GM12878 (cell line): ENCODE measurements at regions not wholly inside any gene's neighbourhood (a gene's known extent, or its start where the extent isn't known, plus 50 kb on each side); places are given as distances from the start of the nearest gene placed in this dataset.

Experiments used
- ATAC-seq: fragments of 200-7000 bp; cut with Tn5 transposase; 3 replicates; pipeline ENCODE4 v1.9.1; 2020; ENCODE audit warnings: mild to moderate bottlenecking, moderate library complexity
- BruUV-seq: library from RNA; stranded (reverse); fragments of 400-500 nt; replicated peaks from 2 replicates; lab custom pipeline; 2021; lab: Mats Ljungman, UMichigan
- CTCF ChIA-PET: fragments of 300-600 bp; sonication (Branson Sonifier 250); formaldehyde crosslinking; extraction: SDS; loops from one replicate; lab custom pipeline; 2021; ENCODE audit warnings: inconsistent platforms; lab: Yijun Ruan, JAX
- POLR2A ChIA-PET: fragments of 350-600 bp; formaldehyde crosslinking; extraction: SDS; loops from one replicate; lab custom pipeline; 2021; ENCODE audit warnings: inconsistent platforms; lab: Charles Lee
- RAD21 ChIA-PET: fragments of 300-600 bp; sonication (Branson Sonifier 250); formaldehyde crosslinking; loops from one replicate; lab custom pipeline; 2023; ENCODE audit warnings: antibody characterized with exemption; ENCODE audit not compliant: unreplicated experiment; lab: Charles Lee
- SMC1A ChIA-PET: fragments of 300-600 bp; sonication (Branson Sonifier 250); formaldehyde crosslinking; loops from one replicate; lab custom pipeline; 2023; ENCODE audit not compliant: unreplicated experiment, uncharacterized antibody; lab: Charles Lee
- DNase-seq: peaks from one replicate; pipeline ENCODE4 v3.0.0-alpha.2; 2011; ENCODE audit warnings: low read depth, low spot score
- FAIRE-seq: peaks from 3 replicates; lab custom pipeline; 2011; peaks lifted over from hg19 to GRCh38; lab: Jason Lieb, UNC
- H2AFZ ChIP-seq: 2 replicates; pipeline ENCODE4 v1.6.0; 2011; ENCODE audit warnings: low read depth, low read length, control low read depth; ENCODE audit not compliant: control insufficient read depth
- H3K27ac ChIP-seq: 2 replicates; pipeline ENCODE4 v1.5.1; 2011; ENCODE audit warnings: control low read depth; ENCODE audit not compliant: control insufficient read depth, insufficient read depth
- H3K27me3 ChIP-seq, 2 experiments: replicated peaks in 1 of 2; 2 replicates each; pipeline versions ENCODE4 v1.6.0 to v1.6.1; 2011; ENCODE audit warnings: low read length in 1 of 2; ENCODE audit not compliant: control insufficient read depth in 2 of 2, insufficient read depth in 2 of 2
- H3K36me3 ChIP-seq, 2 experiments: 2 replicates each; pipeline ENCODE4 v1.5.1; 2011; ENCODE audit warnings: low read length in 1 of 2; ENCODE audit not compliant: control insufficient read depth in 2 of 2, insufficient read depth in 2 of 2
- H3K4me1 ChIP-seq: 2 replicates; pipeline ENCODE4 v1.6.1; 2011; ENCODE audit warnings: mild to moderate bottlenecking, low read length, moderate library complexity, mixed read lengths; ENCODE audit not compliant: control insufficient read depth, insufficient read depth
- H3K4me2 ChIP-seq: 2 replicates; pipeline ENCODE4 v1.6.0; 2011; ENCODE audit warnings: control low read depth; ENCODE audit not compliant: control insufficient read depth, insufficient read depth
- H3K4me3 ChIP-seq: fragments of 200-600 bp; sonication (generic); 2 replicates; pipeline ENCODE4 v1.5.1; 2016
- H3K79me2 ChIP-seq: 2 replicates; pipeline ENCODE4 v1.6.0; 2011; ENCODE audit warnings: low read length; ENCODE audit not compliant: control insufficient read depth, insufficient read depth
- H3K9ac ChIP-seq: 2 replicates; pipeline ENCODE4 v1.8.0; 2011; ENCODE audit warnings: low read length, control low read depth, mixed read lengths; ENCODE audit not compliant: control insufficient read depth, insufficient read depth
- H3K9me3 ChIP-seq: replicated peaks from 3 replicates; pipeline ENCODE4 v1.5.1; 2011; ENCODE audit warnings: mild to moderate bottlenecking, low read length; ENCODE audit not compliant: control insufficient read depth, insufficient read depth
- H4K20me1 ChIP-seq: 2 replicates; pipeline ENCODE4 v1.6.0; 2011; ENCODE audit not compliant: control insufficient read depth, insufficient read depth
- ATF7 ChIP-seq: fragments of 450-650 bp; IDR thresholded peaks from 2 replicates; pipeline ENCODE4 v1.6.1; 2016; ENCODE audit warnings: low read depth, mild to moderate bottlenecking
- CBX5 ChIP-seq: sonication (generic); IDR thresholded peaks from 2 replicates; pipeline ENCODE4 v1.6.1; 2016; ENCODE audit warnings: low read depth, moderate library complexity, mild to moderate bottlenecking, inconsistent platforms
- FOXK2 ChIP-seq: fragments of 450-650 bp; IDR thresholded peaks from 2 replicates; pipeline ENCODE4 v1.6.1; 2017; ENCODE audit warnings: mild to moderate bottlenecking, moderate library complexity
- IKZF2 ChIP-seq, 2 experiments: fragments of 450-650 bp; IDR thresholded peaks; 2 replicates each; pipeline ENCODE4 v1.6.1; 2017; ENCODE audit warnings: mild to moderate bottlenecking in 2 of 2, moderate library complexity in 2 of 2
- IRF4 ChIP-seq: IDR thresholded peaks from 2 replicates; pipeline ENCODE4 v1.6.1; 2011; ENCODE audit warnings: low read depth, low read length
- MTA2 ChIP-seq: fragments of 450-650 bp; IDR thresholded peaks from 2 replicates; pipeline ENCODE4 v1.6.1; 2016; ENCODE audit warnings: low read depth, mild to moderate bottlenecking, moderate library complexity
- NFYB ChIP-seq: IDR thresholded peaks from 2 replicates; pipeline ENCODE4 v1.6.1; 2011; ENCODE audit warnings: low read depth, mild to moderate bottlenecking, low read length, improper control_type of control experiment, moderate library complexity; ENCODE audit not compliant: insufficient read depth
- STAT1 ChIP-seq: fragments of 450-650 bp; conservative IDR thresholded peaks from 2 replicates; pipeline ENCODE4 v1.6.1; 2014; ENCODE audit warnings: antibody characterized with exemption, mild to moderate bottlenecking
- ZZZ3 ChIP-seq: IDR thresholded peaks from 2 replicates; pipeline ENCODE4 v1.6.1; 2011; ENCODE audit warnings: low read depth; ENCODE audit not compliant: control insufficient read depth, insufficient read length
- WGBS: methylation state at CpG from one replicate; pipeline ENCODE4 v1.1.6; 2016; ENCODE audit warnings: low lambda C conversion rate; ENCODE audit not compliant: insufficient replicate concordance, insufficient coverage; ENCODE audit errors: missing lambda C conversion rate; 5-methylcytosine and 5-hydroxymethylcytosine counted together
- in situ Hi-C: fragments of 300-500 bp; cut with MboI; formaldehyde crosslinking; loops from 9 replicates; pipeline ENCODE4 v1.14.3; 2018; ENCODE audit warnings: mixed read lengths
- intact Hi-C: fragments of 100-400 bp; cut with micrococcal nuclease; formaldehyde crosslinking; loops from one replicate; pipeline ENCODE4 v1.14.2; 2022; ENCODE audit not compliant: unreplicated experiment
- TF ChIP-seq, protein P1 (sequence below): fragments of 450-650 bp; formaldehyde crosslinking; IDR thresholded peaks from 2 replicates; pipeline ENCODE4 v1.5.0; 2022; ENCODE audit warnings: mild to moderate bottlenecking, missing genetic modification characterization
- TF ChIP-seq, protein P2 (sequence below): IDR thresholded peaks from 2 replicates; pipeline ENCODE4 v1.6.1; 2012; ENCODE audit warnings: low read depth, low read length, improper control_type of control experiment
- TF ChIP-seq, protein P3 (sequence below): fragments of 450-650 bp; IDR thresholded peaks from 2 replicates; pipeline ENCODE4 v1.6.1; 2017; ENCODE audit warnings: mild to moderate bottlenecking, moderate library complexity
- TF ChIP-seq, protein P4 (sequence below): fragments of 450-650 bp; IDR thresholded peaks from 2 replicates; pipeline ENCODE4 v1.6.1; 2018; ENCODE audit warnings: borderline replicate concordance, mild to moderate bottlenecking; ENCODE audit not compliant: partially characterized antibody

DNA sequence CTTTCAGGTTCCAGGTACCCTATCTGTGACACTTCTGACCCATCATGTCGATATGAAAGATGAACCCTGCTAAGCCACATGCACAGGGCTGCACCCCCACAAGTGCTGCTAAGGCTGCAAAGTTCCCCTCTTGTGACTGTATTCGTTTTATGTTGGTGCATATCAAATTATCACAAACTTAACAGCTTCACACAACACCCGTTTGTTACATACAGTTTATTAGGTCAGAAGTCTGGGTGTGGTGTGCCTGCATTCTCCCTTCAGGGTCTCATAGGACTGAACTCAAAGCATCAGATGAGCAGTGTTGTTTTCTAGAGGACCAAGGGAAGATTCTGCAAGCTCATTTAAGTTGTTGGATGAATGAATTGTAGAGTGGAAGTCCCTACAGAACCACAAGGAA, 199.4 kb downstream of the ANAPC1 start:
- Histone ChIP-seq H3K79me2 (no peaks in the 10 kb centered on the region), H3K4me3 (no peak overlapping the region), H3K9me3 (no peaks in the 10 kb centered on the region), H3K9ac (no peak overlapping the region), H3K27ac (no peak overlapping the region), H3K4me2 (no peak overlapping the region), H3K36me3 (no peaks in the 10 kb centered on the region), H2AFZ (no peak overlapping the region), H3K4me1 (no peaks in the 10 kb centered on the region), H4K20me1 (no peaks in the 10 kb centered on the region), H3K27me3 (no peaks in the 10 kb centered on the region; a peak in 2 of 4 replicates)
- ChIA-PET POLR2A (no interaction called here), RAD21 (no interaction called here), SMC1A (interaction anchor here (0.7 to 1.1 kb wide), 2 partner anchors 14 to 16 kb away, joined by 3 read pairs; no protein-coding TSS in a partner anchor), CTCF (interaction anchor here (0.5 kb wide), 1 partner anchor 403 kb away, joined by 3 read pairs; no protein-coding TSS in a partner anchor)
- FAIRE-seq (no peak), DNase-seq (no peak), ATAC-seq (no peak)
- in situ Hi-C loops: loop anchor here (25.0 kb wide), 1 partner anchor 1522 kb away; no protein-coding TSS in a partner anchor
- BruUV-seq: no TSS peak
- TF ChIP-seq NFYB (no peak), FOXK2 (no peak), IKZF2 (IDR thresholded peaks at IDR 0.05) (no peak), ATF7 (no peak), IRF4 (no peak), CBX5 (no peak), ZZZ3 (no peak), STAT1 (no peak), MTA2 (no peak)
- TF ChIP-seq, protein P1, sequence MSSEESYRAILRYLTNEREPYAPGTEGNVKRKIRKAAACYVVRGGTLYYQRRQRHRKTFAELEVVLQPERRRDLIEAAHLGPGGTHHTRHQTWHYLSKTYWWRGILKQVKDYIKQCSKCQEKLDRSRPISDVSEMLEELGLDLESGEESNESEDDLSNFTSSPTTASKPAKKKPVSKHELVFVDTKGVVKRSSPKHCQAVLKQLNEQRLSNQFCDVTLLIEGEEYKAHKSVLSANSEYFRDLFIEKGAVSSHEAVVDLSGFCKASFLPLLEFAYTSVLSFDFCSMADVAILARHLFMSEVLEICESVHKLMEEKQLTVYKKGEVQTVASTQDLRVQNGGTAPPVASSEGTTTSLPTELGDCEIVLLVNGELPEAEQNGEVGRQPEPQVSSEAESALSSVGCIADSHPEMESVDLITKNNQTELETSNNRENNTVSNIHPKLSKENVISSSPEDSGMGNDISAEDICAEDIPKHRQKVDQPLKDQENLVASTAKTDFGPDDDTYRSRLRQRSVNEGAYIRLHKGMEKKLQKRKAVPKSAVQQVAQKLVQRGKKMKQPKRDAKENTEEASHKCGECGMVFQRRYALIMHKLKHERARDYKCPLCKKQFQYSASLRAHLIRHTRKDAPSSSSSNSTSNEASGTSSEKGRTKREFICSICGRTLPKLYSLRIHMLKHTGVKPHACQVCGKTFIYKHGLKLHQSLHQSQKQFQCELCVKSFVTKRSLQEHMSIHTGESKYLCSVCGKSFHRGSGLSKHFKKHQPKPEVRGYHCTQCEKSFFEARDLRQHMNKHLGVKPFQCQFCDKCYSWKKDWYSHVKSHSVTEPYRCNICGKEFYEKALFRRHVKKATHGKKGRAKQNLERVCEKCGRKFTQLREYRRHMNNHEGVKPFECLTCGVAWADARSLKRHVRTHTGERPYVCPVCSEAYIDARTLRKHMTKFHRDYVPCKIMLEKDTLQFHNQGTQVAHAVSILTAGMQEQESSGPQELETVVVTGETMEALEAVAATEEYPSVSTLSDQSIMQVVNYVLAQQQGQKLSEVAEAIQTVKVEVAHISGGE: no peak
- TF ChIP-seq, protein P2, sequence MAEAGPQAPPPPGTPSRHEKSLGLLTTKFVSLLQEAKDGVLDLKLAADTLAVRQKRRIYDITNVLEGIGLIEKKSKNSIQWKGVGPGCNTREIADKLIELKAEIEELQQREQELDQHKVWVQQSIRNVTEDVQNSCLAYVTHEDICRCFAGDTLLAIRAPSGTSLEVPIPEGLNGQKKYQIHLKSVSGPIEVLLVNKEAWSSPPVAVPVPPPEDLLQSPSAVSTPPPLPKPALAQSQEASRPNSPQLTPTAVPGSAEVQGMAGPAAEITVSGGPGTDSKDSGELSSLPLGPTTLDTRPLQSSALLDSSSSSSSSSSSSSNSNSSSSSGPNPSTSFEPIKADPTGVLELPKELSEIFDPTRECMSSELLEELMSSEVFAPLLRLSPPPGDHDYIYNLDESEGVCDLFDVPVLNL: no peak
- TF ChIP-seq, protein P3, sequence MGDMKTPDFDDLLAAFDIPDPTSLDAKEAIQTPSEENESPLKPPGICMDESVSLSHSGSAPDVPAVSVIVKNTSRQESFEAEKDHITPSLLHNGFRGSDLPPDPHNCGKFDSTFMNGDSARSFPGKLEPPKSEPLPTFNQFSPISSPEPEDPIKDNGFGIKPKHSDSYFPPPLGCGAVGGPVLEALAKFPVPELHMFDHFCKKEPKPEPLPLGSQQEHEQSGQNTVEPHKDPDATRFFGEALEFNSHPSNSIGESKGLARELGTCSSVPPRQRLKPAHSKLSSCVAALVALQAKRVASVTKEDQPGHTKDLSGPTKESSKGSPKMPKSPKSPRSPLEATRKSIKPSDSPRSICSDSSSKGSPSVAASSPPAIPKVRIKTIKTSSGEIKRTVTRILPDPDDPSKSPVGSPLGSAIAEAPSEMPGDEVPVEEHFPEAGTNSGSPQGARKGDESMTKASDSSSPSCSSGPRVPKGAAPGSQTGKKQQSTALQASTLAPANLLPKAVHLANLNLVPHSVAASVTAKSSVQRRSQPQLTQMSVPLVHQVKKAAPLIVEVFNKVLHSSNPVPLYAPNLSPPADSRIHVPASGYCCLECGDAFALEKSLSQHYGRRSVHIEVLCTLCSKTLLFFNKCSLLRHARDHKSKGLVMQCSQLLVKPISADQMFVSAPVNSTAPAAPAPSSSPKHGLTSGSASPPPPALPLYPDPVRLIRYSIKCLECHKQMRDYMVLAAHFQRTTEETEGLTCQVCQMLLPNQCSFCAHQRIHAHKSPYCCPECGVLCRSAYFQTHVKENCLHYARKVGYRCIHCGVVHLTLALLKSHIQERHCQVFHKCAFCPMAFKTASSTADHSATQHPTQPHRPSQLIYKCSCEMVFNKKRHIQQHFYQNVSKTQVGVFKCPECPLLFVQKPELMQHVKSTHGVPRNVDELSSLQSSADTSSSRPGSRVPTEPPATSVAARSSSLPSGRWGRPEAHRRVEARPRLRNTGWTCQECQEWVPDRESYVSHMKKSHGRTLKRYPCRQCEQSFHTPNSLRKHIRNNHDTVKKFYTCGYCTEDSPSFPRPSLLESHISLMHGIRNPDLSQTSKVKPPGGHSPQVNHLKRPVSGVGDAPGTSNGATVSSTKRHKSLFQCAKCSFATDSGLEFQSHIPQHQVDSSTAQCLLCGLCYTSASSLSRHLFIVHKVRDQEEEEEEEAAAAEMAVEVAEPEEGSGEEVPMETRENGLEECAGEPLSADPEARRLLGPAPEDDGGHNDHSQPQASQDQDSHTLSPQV: no peak
- TF ChIP-seq, protein P4, sequence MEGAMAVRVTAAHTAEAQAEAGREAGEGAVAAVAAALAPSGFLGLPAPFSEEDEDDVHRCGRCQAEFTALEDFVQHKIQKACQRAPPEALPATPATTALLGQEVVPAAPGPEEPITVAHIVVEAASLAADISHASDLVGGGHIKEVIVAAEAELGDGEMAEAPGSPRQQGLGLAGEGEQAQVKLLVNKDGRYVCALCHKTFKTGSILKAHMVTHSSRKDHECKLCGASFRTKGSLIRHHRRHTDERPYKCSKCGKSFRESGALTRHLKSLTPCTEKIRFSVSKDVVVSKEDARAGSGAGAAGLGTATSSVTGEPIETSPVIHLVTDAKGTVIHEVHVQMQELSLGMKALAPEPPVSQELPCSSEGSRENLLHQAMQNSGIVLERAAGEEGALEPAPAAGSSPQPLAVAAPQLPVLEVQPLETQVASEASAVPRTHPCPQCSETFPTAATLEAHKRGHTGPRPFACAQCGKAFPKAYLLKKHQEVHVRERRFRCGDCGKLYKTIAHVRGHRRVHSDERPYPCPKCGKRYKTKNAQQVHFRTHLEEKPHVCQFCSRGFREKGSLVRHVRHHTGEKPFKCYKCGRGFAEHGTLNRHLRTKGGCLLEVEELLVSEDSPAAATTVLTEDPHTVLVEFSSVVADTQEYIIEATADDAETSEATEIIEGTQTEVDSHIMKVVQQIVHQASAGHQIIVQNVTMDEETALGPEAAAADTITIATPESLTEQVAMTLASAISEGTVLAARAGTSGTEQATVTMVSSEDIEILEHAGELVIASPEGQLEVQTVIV: no peak
- intact Hi-C loops: no loop called here
- WGBS: 18% methylated on average over 3 of the region's 3 CpGs
